Prostate gland (tissue), 2 donors: ENCODE measurements at regions not wholly inside any gene's neighbourhood (a gene's known extent, or its start where the extent isn't known, plus 50 kb on each side); places are given as distances from the start of the nearest gene placed in this dataset.

Source experiments
- DNase-seq: peaks from one replicate; pipeline ENCODE4 v3.0.0-alpha.2; 2019; ENCODE audit warnings: low spot score
- H3K27ac ChIP-seq, 2 donors: fragments of 200-600 bp; sonication (generic); 2 replicates each; pipeline ENCODE4 v1.5.1; 2017 to 2019
- H3K27me3 ChIP-seq: fragments of 200-600 bp; sonication (generic); replicated peaks from 2 replicates; pipeline ENCODE4 v1.5.1; 2019; ENCODE audit not compliant: insufficient read depth
- H3K36me3 ChIP-seq, 2 donors: fragments of 200-600 bp; sonication (generic); 1 replicate in 1 of 2; 2 replicates in 1 of 2; pipeline versions ENCODE4 v1.5.1 to v1.8.1; 2017 to 2019
- H3K4me1 ChIP-seq: fragments of 200-600 bp; sonication (generic); replicated peaks from 2 replicates; pipeline ENCODE4 v1.5.1; 2019
- H3K4me3 ChIP-seq, 2 donors: fragments of 200-600 bp; sonication (generic); 2 replicates each; pipeline ENCODE4 v1.5.1; 2017 to 2019
- H3K9me3 ChIP-seq: fragments of 200-600 bp; sonication (generic); 2 replicates; pipeline ENCODE4 v1.5.1; 2017
- POLR2A ChIP-seq: fragments of 450-650 bp; IDR thresholded peaks from one replicate; pipeline ENCODE4 v1.6.1; 2016; ENCODE audit warnings: antibody characterized with exemption, mild to moderate bottlenecking
- POLR2AphosphoS5 ChIP-seq: sonication (generic); formaldehyde crosslinking; IDR thresholded peaks from one replicate; pipeline ENCODE4 v1.6.1; 2017; ENCODE audit warnings: antibody characterized with exemption
- WGBS: methylation state at CpG from one replicate; pipeline ENCODE4 v1.1.5; 2018; 5-methylcytosine and 5-hydroxymethylcytosine counted together
- intact Hi-C: fragments of 100-400 bp; cut with DNase I; formaldehyde crosslinking; loops from one replicate; pipeline ENCODE4 v1.14.2; 2022
- TF ChIP-seq, protein P1 (sequence below), 4 experiments: fragments of 200-600 bp in 2 of 4; fragments of 450-650 bp in 2 of 4; sonication (generic) in 2 of 4; IDR thresholded peaks; 1 replicate in 3 of 4; 2 replicates in 1 of 4; pipeline ENCODE4 v1.5.1; 2016 to 2019; ENCODE audit warnings: antibody characterized with exemption in 4 of 4, mild to moderate bottlenecking in 2 of 4, moderate library complexity in 2 of 4

DNA sequence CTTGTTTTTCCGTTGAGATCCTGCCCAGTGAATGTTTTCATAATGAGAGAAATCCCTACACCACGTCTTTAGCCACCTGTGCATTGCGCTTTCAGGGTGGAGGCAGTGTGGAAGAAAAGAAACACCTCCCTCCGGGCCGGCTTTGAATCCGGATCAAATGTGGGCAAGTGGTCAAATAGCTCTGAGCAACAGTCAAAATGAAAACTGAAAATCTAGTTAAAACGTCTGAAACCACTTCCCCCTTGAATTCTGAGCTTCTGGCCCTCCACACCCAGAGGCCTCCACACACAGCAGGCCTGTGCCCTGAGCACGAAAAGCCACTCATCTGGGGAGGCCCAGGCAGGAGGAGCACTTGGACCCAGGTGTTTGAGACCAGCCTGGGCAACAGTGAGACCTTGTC, 263.6 kb upstream of the SALL3 start:
- no peak overlapping the region for H3K4me3 ChIP-seq
- H3K9me3 ChIP-seq, result no peaks in the 10 kb centered on the region
- TF ChIP-seq POLR2AphosphoS5 (no peak), POLR2A (no peak)
- TF ChIP-seq, protein P1, sequence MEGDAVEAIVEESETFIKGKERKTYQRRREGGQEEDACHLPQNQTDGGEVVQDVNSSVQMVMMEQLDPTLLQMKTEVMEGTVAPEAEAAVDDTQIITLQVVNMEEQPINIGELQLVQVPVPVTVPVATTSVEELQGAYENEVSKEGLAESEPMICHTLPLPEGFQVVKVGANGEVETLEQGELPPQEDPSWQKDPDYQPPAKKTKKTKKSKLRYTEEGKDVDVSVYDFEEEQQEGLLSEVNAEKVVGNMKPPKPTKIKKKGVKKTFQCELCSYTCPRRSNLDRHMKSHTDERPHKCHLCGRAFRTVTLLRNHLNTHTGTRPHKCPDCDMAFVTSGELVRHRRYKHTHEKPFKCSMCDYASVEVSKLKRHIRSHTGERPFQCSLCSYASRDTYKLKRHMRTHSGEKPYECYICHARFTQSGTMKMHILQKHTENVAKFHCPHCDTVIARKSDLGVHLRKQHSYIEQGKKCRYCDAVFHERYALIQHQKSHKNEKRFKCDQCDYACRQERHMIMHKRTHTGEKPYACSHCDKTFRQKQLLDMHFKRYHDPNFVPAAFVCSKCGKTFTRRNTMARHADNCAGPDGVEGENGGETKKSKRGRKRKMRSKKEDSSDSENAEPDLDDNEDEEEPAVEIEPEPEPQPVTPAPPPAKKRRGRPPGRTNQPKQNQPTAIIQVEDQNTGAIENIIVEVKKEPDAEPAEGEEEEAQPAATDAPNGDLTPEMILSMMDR (IDR thresholded peaks at IDR 0.05), result no peak
- H3K27ac ChIP-seq, result no peak overlapping the region
- H3K4me1 ChIP-seq, result no peaks in the 10 kb centered on the region
- no peaks in the 10 kb centered on the region for H3K36me3 ChIP-seq
- intact Hi-C loops, result no loop called here
- 74% methylated on average over 8 of the region's 8 CpGs for WGBS
- DNase-seq, result no peak
- no peaks in the 10 kb centered on the region for H3K27me3 ChIP-seq

DNA sequence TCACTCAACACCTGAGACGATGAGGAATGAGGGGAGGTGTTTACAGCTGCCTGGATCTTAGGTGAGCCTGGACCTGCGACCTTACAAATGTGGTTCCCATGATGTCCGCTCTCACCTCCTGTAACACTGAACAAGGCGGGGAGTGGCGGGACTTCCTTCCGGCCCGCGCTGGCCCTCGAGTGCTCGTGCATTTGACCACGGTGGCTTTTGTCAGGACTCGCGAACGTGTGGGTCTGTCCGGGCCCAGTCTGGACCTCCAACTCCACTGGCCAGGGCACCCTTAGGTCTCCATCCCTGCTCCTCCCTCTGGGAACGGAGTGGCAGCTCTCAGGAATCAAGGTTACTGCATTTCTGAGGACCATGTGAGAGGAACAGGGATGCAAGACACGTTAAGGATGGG, 263.0 kb upstream of the SALL3 start:
- WGBS, result 92% methylated on average over 17 of the region's 17 CpGs
- H3K4me1 ChIP-seq, result no peaks in the 10 kb centered on the region
- TF ChIP-seq POLR2A (no peak), POLR2AphosphoS5 (no peak)
- DNase-seq, result no peak
- H3K36me3 ChIP-seq, result no peaks in the 10 kb centered on the region
- H3K27me3 ChIP-seq, result no peaks in the 10 kb centered on the region
- intact Hi-C loops, result no loop called here
- no peak overlapping the region for H3K27ac ChIP-seq
- no peaks in the 10 kb centered on the region for H3K9me3 ChIP-seq
- H3K4me3 ChIP-seq, result no peak overlapping the region

DNA sequence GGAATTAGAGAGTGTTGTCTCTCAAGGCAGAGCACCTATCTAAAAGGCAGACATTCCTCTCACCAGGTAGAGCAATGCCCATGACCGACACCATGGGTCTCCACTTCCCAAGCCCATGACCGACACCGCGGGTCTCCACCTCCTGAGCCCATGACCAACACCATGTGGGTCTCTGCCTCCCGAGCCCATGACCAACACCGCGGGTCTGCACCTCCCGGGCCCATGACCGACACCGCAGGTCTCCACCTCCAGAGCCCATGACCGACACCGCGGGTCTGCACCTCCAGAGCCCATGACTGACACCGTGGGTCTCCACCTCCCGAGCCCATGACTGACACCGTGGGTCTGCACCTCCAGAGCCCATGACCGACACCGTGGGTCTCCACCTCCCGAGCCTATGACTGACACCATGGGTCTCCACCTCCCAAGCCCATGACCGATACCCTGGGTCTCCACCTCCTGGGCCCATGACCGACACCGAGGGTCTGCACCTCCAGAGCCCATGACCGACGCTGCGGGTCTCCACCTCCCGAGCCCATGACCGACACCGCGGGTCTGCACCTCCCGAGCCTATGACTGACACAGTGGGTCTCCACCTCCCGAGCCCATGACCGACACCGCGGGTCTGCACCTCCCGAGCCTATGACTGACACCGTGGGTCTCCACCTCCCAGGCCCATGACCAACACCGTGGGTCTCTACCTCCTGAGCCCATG, 262.4 kb upstream of the SALL3 start:
- no peak for DNase-seq
- Histone ChIP-seq H3K4me3 (no peak overlapping the region), H3K27ac (no peak overlapping the region), H3K36me3 (no peaks in the 10 kb centered on the region), H3K4me1 (no peaks in the 10 kb centered on the region), H3K27me3 (no peaks in the 10 kb centered on the region), H3K9me3 (no peaks in the 10 kb centered on the region)
- intact Hi-C loops, result no loop called here
- 92% methylated on average over 34 of the region's 37 CpGs for WGBS
- TF ChIP-seq POLR2A, result no peak
- no peak for TF ChIP-seq POLR2AphosphoS5
- TF ChIP-seq, protein P1 (IDR thresholded peaks at IDR 0.05), result no peak

DNA sequence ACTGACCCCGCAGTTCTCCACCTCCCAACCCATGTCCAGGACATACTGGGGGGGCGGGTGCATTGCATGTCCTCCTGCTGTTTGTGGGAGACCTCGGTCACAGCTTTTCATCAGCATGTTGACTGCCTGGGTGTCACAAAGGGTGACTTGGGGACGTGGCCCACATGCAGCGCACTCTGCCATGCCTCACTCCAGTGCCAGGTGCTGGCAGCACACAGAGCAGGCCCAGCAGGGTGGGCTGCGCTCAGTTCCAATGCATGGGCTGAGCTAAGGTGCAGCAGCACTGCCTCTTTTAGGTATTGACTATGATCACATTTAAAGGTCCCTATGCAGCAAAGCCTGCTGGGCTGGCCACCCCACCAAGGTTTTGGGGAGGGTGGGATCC, 261.9 kb upstream of the SALL3 start:
- Histone ChIP-seq H3K27ac (no peak overlapping the region), H3K36me3 (no peaks in the 10 kb centered on the region), H3K4me3 (no peak overlapping the region), H3K4me1 (no peaks in the 10 kb centered on the region), H3K27me3 (no peaks in the 10 kb centered on the region), H3K9me3 (no peaks in the 10 kb centered on the region)
- no peak for DNase-seq
- intact Hi-C loops, result no loop called here
- WGBS, result 93% methylated on average over 6 of the region's 6 CpGs
- TF ChIP-seq POLR2AphosphoS5, result no peak
- TF ChIP-seq, protein P1 (IDR thresholded peaks at IDR 0.05), result no peak
- no peak for TF ChIP-seq POLR2A

DNA sequence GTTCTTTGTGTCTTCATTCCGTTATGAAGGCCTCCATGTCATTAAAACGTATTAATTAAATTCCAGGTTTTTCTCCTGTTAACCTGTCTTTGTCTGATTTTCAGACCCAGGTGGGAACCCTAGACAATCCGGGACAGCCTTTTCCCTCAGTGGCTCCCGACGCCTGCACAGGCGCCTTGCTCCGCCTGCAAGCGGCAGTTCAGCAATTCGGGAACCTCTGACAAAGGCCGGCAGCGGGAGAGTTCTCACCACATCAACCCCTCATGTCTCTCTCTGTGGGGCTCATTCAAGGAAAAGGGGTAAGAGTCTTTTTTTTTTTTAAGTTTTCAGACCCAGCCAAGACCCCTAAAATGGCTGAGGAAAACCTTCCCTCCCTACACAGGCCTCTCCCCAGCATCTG, 259.8 kb upstream of the SALL3 start:
- Histone ChIP-seq H3K27ac (no peak overlapping the region), H3K4me3 (no peak overlapping the region), H3K27me3 (no peaks in the 10 kb centered on the region), H3K4me1 (no peaks in the 10 kb centered on the region), H3K9me3 (no peaks in the 10 kb centered on the region), H3K36me3 (no peaks in the 10 kb centered on the region)
- intact Hi-C loops, result no loop called here
- no peak for DNase-seq
- over 99% methylated on average over 11 of the region's 11 CpGs for whole genome bisulfite sequencing
- TF ChIP-seq POLR2A (no peak), POLR2AphosphoS5 (no peak)
- TF ChIP-seq, protein P1 (IDR thresholded peaks at IDR 0.05), result no peak
